ENCODE measurements at regions not wholly inside any gene's neighbourhood (a gene's known extent, or its start where the extent isn't known, plus 50 kb on each side); places are given as distances from the start of the nearest gene placed in this dataset.
"Not testable (repeated sequence)": the region's sequence is repeated elsewhere in the genome, so short reads cannot be mapped to it uniquely, and the experiment has no call there.

DNA sequence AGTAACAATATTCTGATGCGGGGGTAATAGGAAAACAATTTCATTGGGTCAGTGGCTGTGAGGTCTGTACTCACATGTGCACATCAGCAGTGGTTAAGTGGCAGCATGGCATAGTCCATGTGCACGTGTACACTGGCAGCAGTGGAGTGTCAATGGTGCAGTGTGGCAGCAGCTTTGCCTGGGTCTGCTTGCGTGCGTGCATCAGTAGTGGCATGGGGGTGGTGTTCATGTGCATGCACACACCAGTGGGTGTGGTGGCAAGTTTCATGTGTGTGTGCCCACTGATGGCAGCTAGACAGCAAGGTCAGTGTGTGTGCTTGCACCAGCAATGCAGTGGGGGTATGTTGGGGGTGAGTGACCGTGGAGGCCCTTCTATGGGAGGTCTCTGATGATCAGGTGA is 581.6 kb upstream of the KLHL4 start:
- CTCF ChIA-PET, result no interaction called here
- DNase-seq (ENCODE audit: extremely low spot score), result no peak
- POLR2A ChIA-PET, result no interaction called here
- TF ChIP-seq LEF1 (IDR thresholded peaks at IDR 0.05; ENCODE audit: borderline replicate concordance), result no peak
- TF ChIP-seq L3MBTL2 (conservative IDR thresholded peaks at IDR 0.05), result no peak
- no peak for TF ChIP-seq FOXK2 (IDR thresholded peaks at IDR 0.05)
- TF ChIP-seq PKNOX1 (IDR thresholded peaks at IDR 0.05), result no peak
- TF ChIP-seq HDGF (IDR thresholded peaks at IDR 0.05; ENCODE audit: borderline replicate concordance), result no peak
- no peak for TF ChIP-seq SUZ12 (IDR thresholded peaks at IDR 0.05)
- TF ChIP-seq BHLHE40 (IDR thresholded peaks at IDR 0.05; ENCODE audit: borderline replicate concordance), result no peak
- TF ChIP-seq NFRKB (IDR thresholded peaks at IDR 0.05), result no peak

- TF ChIP-seq FOXM1 (IDR thresholded peaks at IDR 0.05; ENCODE audit: borderline replicate concordance) (no peak), ARNT (IDR thresholded peaks at IDR 0.05) (no peak), BHLHE40 (IDR thresholded peaks at IDR 0.05; ENCODE audit: borderline replicate concordance) (no peak), LEF1 (IDR thresholded peaks at IDR 0.05; ENCODE audit: borderline replicate concordance) (no peak), CTBP1 (IDR thresholded peaks at IDR 0.05; ENCODE audit: borderline replicate concordance) (no peak), L3MBTL2 (conservative IDR thresholded peaks at IDR 0.05) (no peak), SUZ12 (IDR thresholded peaks at IDR 0.05) (no peak), TARDBP (IDR thresholded peaks at IDR 0.05) (no peak), FOXA1 (IDR thresholded peaks at IDR 0.05) (no peak), FOXK2 (IDR thresholded peaks at IDR 0.05) (no peak)
- ChIA-PET CTCF (interaction anchor here (0.6 to 0.9 kb wide), 3 partner anchors 21 to 632 kb away, joined by 4 to 7 read pairs (median 6); no protein-coding TSS in a partner anchor), POLR2A (no interaction called here)
- peak; percentile 18 for DNase-seq (ENCODE audit: extremely low spot score)
Measured at GRCh38 chrX:86946569-86946968, 571.0 kb upstream of the KLHL4 start.

- no peak for TF ChIP-seq FOXK2 (IDR thresholded peaks at IDR 0.05)
- TF ChIP-seq SP1 (IDR thresholded peaks at IDR 0.05), result no peak
- TF ChIP-seq L3MBTL2 (conservative IDR thresholded peaks at IDR 0.05), result no peak
- TF ChIP-seq NFRKB (IDR thresholded peaks at IDR 0.05), result no peak
- TF ChIP-seq CTBP1 (IDR thresholded peaks at IDR 0.05; ENCODE audit: borderline replicate concordance), result no peak
- TF ChIP-seq FOXM1 (IDR thresholded peaks at IDR 0.05; ENCODE audit: borderline replicate concordance), result no peak
- no peak for TF ChIP-seq ARNT (IDR thresholded peaks at IDR 0.05)
- TF ChIP-seq FOXA1 (IDR thresholded peaks at IDR 0.05), result no peak
- TF ChIP-seq PKNOX1 (IDR thresholded peaks at IDR 0.05), result no peak
- TF ChIP-seq ELF4 (IDR thresholded peaks at IDR 0.05), result no peak
- TF ChIP-seq BHLHE40 (IDR thresholded peaks at IDR 0.05; ENCODE audit: borderline replicate concordance), result no peak
- TF ChIP-seq HDGF (IDR thresholded peaks at IDR 0.05; ENCODE audit: borderline replicate concordance), result no peak
- no peak for TF ChIP-seq SUZ12 (IDR thresholded peaks at IDR 0.05)
- TF ChIP-seq LEF1 (IDR thresholded peaks at IDR 0.05; ENCODE audit: borderline replicate concordance), result no peak
- TF ChIP-seq TARDBP (IDR thresholded peaks at IDR 0.05), result no peak
- TF ChIP-seq ZNF384 (IDR thresholded peaks at IDR 0.05), result no peak
- no peak for DNase-seq (ENCODE audit: extremely low spot score)
- ChIA-PET CTCF (no interaction called here), POLR2A (no interaction called here)
Measured at GRCh38 chrX:86964321-86964720, 553.3 kb upstream of the KLHL4 start.

GRCh38 chrX:86981326-86981879 is 536.2 kb upstream of the KLHL4 start:
- no peak for TF ChIP-seq TARDBP (IDR thresholded peaks at IDR 0.05)
- no peak for TF ChIP-seq SP1 (IDR thresholded peaks at IDR 0.05)
- no peak for TF ChIP-seq SUZ12 (IDR thresholded peaks at IDR 0.05)
- CTCF ChIA-PET, result no interaction called here
- no peak for DNase-seq (ENCODE audit: extremely low spot score)
- POLR2A ChIA-PET, result no interaction called here

- CTCF ChIA-PET; POLR2A ChIA-PET; DNase-seq (ENCODE audit: extremely low spot score): not testable (repeated sequence)
Measured at GRCh38 chrX:86987351-86987750, 530.3 kb upstream of the KLHL4 start.

- CTCF ChIA-PET, result no interaction called here
Measured at GRCh38 chrX:87003031-87003430, 514.6 kb upstream of the KLHL4 start.

More at GRCh38 chrX:87003031-87003430, 514.6 kb upstream of the KLHL4 start:
- POLR2A ChIA-PET, result no interaction called here
- no peak for DNase-seq (ENCODE audit: extremely low spot score)
- no peak for TF ChIP-seq PKNOX1 (IDR thresholded peaks at IDR 0.05)
- TF ChIP-seq CTBP1 (IDR thresholded peaks at IDR 0.05; ENCODE audit: borderline replicate concordance), result no peak
- TF ChIP-seq FOXM1 (IDR thresholded peaks at IDR 0.05; ENCODE audit: borderline replicate concordance), result no peak
- no peak for TF ChIP-seq SUZ12 (IDR thresholded peaks at IDR 0.05)
- TF ChIP-seq HDGF (IDR thresholded peaks at IDR 0.05; ENCODE audit: borderline replicate concordance), result no peak
- TF ChIP-seq L3MBTL2 (conservative IDR thresholded peaks at IDR 0.05), result no peak
- TF ChIP-seq SP1 (IDR thresholded peaks at IDR 0.05), result no peak
